Left renal pelvis (tissue), 4 donors: ENCODE measurements at regions not wholly inside any gene's neighbourhood (a gene's known extent, or its start where the extent isn't known, plus 50 kb on each side); places are given as distances from the start of the nearest gene placed in this dataset.

ENCODE experiments used
- DNase-seq, 4 donors: peaks; one replicate each; pipeline ENCODE4 v3.0.0-alpha.2; 2013; ENCODE audit warnings: low read depth in 4 of 4, low spot score in 3 of 4

DNA sequence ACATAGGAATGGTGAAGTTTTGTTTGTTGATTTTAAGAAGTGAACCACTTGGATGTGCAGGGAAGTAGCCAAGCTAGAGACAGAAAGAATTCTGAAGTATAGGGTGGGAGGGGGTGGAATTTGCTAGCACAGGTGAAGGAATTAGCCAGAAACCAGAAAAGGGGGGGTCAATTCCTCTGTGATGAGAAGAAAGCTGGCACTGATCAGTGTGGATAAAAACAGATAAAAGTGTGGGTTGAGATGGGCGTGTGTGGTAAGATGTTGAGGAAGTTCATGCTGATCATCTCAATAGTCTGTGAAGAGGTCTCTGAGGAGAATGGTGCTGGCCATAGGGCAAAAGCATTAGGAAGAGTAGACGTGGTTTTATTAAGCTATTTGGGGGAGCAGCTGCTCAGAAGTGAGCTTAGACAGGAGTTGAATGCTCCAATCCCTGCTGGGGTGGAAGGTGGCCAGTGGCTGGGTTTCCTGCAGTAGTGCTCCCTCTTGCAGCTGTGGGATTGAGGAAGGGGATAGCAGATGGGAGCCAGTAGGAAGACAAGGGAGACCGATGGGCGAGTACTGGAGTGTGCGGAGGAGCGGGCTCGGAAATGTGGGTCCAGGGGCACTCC is 88.7 kb upstream of the ELL2 start:
- DNase-seq = no peak

DNA sequence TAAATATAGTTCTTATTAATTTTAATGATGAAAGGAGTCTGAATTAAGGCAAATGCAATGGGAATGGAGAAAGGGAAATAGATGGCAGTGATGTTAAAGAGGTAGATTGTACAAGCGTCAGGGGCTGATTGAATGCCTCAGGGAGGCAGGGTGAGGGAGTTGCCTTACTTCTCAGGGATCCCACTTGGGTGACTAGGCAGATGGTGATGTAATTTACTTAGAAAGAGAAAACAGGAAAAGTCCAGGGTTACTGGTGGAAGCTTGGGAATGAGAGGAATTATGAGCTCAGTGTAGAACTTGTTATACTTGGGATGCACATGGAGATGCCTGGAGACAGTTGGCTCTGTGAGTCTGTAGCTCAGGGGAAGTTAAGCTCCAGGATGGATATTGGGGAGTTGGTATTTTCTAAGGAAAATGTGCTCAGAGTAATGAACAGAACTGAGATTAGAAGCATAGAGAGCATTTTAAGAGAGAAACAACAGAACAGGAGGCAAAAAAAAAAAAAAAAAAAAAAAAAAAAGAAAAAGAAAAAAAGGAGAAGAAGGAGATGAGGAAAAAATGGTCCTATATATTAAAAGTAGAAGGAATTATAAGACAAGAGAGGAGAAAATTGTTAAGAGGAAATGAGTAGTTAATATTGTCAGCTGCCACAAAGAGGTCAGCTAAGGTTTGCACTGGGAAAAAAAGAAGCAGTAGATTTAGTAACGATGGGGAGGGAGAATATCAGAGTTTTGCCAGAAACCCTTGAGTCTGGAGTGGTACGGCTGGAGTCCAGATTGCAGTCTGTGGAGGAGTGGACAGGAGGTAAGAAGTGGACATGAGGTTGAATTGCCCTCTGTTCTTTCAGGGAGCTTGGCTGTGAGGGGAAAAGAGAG is 88.0 kb upstream of the ELL2 start:
- no peak for DNase-seq

DNA sequence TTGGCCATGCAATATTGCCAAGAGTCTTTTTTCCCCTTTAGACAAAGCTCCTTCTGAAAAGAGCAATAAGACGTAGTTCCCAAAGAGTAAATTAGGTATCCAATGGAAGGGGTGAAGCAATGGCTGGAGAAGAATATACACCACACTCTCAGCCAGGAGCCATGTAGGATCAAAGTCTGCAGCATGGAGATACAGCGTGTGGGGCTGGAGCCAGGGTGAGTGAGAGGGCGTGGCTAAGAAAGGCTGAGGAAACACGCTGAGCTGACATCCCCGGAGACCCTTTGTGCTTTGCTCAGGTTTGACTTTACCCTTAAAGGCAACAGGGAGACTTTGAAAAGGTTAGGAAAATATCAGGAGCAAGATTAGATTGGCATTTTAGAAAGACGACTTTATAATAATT is 87.1 kb upstream of the ELL2 start:
- DNase-seq = no peak

DNA sequence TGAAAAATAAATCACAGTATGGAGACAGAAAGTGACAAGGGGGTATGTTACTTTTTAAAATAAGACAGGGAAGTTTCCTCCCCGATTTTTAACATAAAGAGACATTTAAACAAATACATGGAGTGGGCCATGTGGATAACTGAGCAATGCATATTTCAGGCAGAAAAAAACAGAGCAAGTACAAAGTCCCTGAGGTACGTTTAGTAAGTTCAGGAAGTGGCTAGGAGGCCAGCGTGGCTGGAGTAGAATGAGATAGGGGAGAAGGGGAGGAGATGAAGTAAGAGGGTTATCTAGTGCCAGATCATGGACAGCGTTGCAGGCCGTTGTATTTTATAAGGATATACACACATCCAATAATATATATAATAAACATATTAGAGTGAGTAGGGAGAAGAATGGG is 84.2 kb upstream of the ELL2 start:
- no peak for DNase-seq

DNA sequence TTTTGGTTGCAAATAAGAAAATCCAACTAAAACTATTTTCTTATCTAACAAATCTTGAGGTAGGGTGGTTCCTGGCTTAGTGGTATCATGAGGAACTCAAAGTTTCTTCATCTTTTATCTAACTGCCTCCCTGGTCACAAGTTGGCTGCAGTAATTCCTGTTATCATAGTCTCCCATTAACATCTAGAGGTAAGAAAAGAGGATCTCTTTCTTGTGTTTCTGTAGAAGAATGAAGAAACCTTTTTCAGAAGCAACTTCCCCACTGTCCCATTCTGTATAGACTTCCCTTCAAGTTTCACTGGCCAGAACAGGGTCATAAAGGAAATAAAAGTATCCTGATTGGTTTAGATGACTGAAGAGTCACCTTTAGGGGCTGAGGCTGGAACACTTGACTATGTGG is 81.8 kb upstream of the ELL2 start:
- DNase-seq = no peak

DNA sequence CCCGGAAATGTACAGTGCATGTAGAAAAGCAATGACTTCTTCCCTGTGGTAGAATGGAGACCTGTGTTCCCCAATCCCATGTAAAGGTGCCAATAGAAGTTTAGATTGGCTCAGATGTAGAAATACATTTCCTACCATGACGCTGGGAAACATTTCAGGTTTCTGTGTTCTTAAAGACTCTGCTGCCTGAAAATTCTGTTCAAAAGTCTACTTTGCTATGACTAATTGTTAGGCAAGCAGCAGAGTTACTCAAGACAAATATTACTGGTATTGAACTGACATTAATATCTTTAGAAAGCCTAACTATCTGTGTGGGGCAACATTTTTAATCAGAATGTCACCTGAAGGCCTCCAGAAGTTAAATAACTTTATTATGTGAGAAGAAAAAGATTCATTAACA is 75.5 kb upstream of the ELL2 start:
- no peak for DNase-seq

DNA sequence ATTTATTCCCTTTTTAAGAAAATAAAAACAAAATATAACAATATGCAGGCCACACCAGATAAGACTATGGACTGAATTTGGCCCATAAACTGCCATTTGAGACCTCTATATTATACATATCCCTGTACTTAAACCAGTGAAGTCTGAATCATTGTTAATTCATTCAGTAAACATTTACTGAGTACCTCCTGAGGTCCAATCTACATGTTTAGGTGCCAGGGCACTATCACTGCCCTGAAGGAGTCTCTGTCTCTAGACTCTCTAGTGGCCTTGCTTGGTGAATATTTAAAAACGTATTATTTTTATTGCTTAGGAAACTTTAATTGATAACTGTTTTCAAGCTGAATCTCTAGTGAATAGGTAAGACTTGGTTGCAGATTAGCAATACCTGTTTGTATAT is 74.7 kb upstream of the ELL2 start:
- DNase-seq = no peak

DNA sequence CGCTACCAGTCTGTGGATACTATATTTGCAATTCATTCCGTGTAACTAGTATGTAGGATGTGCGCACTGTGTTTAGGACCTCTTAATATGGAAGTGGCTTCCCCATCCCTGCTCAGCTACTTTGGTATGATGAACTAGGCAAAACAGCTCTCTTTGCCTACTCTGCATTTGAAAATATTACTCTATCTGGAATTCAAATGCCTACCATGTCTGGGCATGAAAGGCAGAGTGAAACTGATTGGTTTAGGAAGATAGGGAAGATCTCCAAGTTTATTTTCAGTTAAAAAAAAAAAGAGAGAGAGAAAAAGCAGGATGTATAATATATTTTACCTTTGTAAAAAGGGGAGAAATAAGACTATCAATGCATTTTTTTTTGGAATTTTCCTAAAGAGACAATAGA is 74.1 kb upstream of the ELL2 start:
- no peak for DNase-seq

DNA sequence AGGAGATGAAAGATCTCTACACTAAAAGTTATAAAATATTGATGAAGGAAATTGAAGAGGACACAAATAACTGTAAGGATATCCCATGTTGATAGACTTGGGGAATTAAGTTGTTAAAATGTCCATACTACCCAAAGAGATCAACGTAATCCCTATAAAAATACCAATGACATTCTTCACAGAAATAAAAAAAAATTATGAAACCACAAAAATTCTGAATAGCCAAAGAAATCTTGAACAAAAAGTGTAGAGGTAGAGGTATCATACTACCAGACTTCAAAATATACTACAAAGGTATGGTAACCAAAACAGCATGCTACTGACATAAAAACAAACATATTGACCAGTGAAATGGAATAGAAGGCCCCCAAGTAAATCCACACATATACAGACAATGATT is 71.5 kb upstream of the ELL2 start:
- DNase-seq = no peak

DNA sequence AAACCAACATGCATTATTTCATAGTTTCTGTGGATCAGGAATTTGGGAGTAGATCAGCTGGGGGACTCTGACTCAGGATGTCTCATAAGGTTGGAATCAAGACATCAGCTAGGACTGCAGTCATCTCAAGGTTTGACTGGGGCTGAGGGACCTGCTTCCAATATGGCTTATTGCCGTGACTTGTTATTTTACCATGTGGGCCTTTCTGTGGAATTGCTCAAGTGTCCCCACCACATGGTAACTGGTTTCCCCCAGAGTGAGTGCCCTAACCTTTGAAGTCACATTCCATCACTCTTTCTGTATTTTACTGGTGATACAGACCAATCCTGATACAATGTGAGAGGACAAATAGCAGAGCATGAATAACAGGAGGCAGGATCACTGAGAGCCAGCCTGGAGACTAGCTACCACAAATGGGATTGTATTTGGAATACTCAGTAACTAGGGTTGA is 70.2 kb upstream of the ELL2 start:
- no peak for DNase-seq

DNA sequence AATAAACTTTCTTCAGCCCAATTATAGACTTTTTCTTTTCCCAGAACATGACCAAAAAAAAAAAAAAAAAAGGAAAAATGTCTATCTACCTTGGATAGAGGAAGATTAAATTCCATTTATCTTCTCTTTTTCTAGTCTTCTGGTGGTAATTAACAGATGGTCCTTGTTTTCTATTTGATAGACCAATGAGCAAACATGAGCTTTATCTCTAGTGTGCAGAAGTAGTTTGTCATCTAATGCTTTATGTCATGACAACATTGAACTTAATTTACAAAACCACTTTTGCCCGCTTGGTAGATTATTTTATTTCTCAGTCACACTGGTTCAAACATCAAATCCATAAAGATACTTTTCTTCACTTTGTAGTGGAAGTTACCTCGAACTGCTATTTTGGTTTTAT is 69.5 kb upstream of the ELL2 start:
- DNase-seq = no peak

DNA sequence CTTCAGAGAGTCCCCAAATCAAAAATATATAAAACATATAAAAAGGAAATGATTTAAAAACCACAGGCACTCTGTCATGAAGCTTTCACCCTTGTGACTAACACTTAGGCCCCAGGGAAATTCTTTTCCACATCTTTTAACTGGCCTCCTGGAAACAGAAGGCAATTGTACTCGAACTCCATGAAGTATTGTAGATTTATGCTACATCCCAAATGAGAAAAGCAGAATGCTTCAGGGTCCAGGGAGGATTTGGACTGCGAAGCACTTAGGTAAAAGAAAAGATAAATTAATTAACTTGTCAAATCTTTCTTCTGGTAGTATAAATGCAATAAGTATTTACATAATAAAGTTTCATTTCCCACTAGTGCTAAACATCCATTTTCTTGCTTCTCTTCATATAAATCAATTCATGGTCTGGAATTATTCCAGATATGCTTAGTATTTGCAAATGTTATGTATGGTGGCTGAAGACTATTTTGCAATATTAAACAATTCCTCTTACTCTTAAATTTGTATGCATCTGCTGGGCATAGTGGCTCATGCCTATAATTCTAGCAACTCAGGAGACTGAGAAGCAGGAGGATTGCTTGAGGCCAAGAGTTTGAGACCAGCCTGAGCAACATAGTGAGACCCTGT is 64.9 kb upstream of the ELL2 start:
- no peak for DNase-seq

DNA sequence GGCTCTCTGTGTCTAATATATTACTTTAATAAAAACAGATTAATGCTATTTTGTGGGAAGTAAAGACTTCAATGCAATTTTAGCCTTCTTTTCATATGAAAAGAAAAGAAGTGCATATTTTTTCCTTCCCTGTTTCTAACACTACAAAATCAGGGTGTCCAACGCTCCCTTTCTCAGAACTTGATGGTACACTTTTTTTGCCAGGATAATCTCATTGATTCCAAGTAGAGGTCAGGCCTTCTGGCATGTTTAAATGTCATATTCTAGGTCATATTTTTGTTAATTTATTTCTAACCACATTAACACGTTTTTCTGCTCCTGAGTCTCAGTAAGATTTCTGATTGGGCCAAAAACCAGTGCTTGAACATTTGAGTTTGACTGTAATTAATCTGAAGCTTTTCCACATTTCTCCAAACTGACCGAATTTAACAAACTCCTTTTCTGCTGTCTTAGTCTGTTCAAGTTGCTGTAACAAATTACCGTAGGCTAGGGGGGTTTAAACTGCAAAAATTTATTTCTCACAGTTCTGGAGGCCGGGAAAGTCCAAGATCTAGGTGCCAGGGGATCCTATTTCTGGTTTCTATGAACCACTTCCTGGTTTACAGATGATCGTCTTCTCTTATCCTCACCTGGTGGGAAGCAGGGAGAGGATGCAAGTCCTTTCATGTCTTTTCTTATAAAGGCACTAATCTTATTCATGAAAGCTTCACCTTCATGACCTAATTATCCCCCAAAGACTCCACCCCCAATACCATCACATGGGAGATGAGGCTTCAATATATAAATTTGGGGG is 63.2 kb upstream of the ELL2 start:
- no peak for DNase-seq

DNA sequence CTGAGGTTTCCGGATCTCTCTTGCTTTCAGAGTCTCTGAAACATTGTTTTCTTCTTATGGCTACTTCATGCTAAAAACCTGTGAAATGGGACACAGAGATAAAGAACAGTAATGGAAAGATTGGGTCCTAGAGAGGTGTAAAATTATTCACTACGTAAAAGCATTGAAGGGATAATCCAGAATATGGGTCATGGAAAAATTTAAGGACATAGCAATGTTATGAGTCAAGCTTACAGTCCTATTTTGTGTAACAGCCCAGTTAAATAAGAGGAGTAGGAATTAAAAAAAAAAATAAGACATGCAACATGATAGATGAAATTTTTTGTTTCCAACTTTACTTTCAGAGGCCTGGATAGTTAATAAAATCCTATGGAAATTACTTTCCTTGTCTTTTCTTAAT is 61.9 kb upstream of the ELL2 start:
- no peak for DNase-seq

DNA sequence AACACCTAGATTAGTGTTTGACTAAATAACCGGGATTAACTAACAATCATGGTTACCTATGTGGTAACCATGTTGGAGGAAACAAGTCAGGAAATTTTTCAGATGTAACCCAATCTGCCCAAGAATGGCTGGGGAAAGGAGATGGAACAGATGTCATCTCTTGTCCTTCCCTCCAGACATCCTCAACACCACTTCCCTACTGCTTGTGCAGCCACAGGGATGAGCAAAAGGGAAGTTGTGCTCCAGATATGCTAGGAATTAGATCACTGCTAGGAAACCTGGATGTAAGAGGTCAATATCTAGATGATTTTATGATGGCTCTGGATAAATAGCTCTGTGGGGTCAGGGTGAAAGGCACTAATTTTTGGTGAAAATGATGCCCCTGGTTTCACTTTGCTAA is 61.3 kb upstream of the ELL2 start:
- no peak for DNase-seq

DNA sequence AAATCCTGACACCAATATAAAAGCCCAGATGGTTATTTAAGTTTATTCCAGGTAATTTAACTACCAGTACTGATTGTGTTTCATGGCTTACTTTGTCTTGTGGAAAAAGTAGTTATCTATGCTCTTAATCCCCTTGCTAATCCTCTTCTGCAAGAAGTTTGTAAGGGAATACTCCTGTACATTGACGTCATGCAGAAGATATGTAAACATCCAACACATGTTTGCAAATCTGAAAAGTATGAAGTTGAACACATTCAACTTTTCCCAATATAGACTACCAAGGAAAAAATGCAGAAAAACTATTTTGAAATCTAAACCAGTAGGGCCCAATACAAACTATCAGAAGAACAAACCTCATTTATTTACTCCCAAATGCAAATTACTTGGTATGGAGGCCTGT is 56.3 kb upstream of the ELL2 start:
- DNase-seq = no peak

DNA sequence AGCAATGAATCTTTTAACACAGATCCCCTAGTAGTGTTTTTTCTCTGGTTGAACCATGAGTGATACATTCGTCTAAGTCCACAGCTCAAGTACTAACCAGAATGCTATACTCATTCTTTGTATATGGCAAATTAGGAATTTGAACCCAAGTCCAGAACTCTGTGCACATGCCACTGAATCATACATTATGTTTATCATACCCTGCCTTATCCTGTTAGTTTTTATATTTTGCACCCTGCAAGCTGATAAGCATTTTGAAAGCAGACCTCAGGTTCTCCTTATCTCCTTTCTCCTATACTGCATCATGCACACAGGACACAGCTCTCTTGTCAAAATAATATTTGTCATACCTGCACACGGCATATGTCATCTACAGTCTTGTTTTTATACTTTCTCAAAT is 54.6 kb upstream of the ELL2 start:
- DNase-seq = no peak

DNA sequence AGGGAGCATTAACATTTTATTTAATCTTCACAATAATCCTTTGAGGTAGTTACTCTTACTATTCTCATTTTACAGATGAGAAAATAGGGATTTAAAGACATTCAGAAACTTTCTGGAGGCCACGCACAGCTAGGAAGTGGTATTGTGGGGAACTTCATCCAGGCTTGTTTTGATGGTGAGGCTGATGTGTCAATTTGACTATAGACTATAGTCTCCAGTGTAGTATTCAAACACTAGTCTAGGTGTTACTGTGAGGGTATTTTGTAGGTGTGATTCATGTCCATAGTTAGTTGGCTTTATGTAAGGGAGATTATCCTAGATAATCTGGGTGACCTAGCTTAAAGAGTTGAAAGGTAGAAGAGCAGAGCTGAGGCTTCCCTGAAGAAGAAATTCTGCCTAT is 54.1 kb upstream of the ELL2 start:
- DNase-seq = no peak

DNA sequence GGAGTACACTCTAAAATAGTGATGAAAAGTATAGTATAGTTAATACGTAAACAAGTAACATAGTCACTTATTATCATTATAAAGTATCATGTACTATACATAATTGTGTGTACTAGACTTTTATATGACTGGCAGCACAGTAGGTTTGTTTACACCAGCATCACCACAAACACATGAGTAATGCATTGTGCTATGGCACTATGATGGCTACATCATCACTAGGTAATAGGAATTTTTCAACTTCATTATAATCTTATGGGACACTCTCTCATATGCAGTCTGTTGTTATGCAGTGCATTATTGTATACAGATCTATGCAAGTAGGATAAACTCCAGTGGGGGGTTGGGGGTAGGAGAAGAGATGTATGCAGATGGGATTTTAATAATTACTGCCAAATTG is 52.7 kb upstream of the ELL2 start:
- DNase-seq = no peak

DNA sequence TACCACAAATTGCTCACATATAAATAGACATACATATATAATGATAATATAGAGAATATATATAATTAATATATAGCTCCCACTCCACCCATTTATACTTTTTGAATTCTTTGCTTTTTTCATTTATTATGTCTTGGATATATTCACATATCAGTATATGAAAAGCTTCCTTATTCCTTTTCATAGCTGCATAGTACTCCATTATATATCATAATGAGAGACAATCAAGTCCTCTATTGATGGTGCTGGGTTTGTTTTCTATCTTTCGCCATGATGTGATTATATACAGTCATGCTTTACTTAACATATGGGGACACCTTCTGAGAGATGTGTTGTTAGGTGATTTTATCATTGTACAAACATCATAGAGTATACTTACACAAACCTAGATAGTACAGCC is 51.6 kb upstream of the ELL2 start:
- DNase-seq = no peak

DNA sequence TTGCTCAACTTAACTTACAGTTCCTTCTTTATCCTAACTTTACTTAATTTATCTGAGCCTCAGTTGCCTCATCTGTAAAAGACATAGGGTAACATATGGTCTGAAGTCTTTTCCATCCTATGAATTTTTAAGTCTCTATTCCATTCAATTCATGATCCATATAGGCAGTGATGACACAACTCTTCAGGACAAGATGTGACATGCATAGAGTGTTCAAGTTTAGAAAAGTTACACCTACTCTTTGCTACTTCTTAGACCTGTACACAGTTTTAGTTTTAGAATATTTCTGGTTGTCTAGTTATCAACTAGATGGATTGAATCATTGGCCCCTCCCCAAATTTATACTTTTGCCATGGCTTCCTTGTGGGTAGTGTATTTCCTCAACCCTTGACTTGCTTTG is 50.7 kb upstream of the ELL2 start:
- no peak for DNase-seq
